ENCODE measurements at regions not wholly inside any gene's neighbourhood (a gene's known extent, or its start where the extent isn't known, plus 50 kb on each side); places are given as distances from the start of the nearest gene placed in this dataset.

GRCh38 chr16:58960484-58960883 lies 226.4 kb upstream of the GOT2 start:
- ATAC-seq (no peak), DNase-seq (no peak)
- no peaks in the 10 kb centered on the region for H3K4me1 Mint-ChIP-seq
- no peaks in the 10 kb centered on the region for H3K36me3 Mint-ChIP-seq
- H3K9me3 Mint-ChIP-seq (ENCODE audit: low read depth): peaks cover 2% of the 10 kb centered on the region
- no peaks in the 10 kb centered on the region for H3K27me3 Mint-ChIP-seq
- CTCF ChIA-PET: no interaction called here
- H3K4me3 Mint-ChIP-seq: no peak overlapping the region
- no peak overlapping the region for H3K27ac Mint-ChIP-seq

GRCh38 chr16:58960034-58960433 lies 225.9 kb upstream of the GOT2 start:
- CTCF ChIA-PET: no interaction called here
- H3K4me1 Mint-ChIP-seq: no peaks in the 10 kb centered on the region

DNA sequence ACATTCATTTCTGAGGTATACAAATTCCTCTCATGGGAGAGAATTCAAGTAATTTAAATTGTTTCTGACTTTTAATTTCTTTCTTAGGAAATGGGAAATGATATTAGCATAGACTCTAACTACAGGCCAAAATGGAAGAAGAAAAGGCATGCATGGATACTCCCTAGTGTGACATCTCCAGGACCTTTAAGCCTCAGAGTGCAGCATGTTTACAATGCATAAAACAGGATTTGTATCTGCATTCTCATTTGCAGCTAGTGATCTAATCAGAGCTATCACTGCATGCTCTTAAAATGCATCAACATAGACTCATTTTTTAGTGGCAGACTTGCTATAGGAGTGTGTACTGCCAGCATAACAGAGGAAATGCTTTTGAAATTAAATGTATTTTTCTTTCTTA lies 224.6 kb upstream of the GOT2 start:
- H3K4me3 Mint-ChIP-seq: no peak overlapping the region
- H3K27me3 Mint-ChIP-seq: no peaks in the 10 kb centered on the region
- peaks cover 2% of the 10 kb centered on the region for H3K9me3 Mint-ChIP-seq (ENCODE audit: low read depth)
- no peak overlapping the region for H3K27ac Mint-ChIP-seq
- H3K4me1 Mint-ChIP-seq: no peaks in the 10 kb centered on the region
- ATAC-seq: no peak
- no peaks in the 10 kb centered on the region for H3K36me3 Mint-ChIP-seq
- CTCF ChIA-PET: no interaction called here
- no peak for DNase-seq

More at GRCh38 chr16:58960034-58960433, 225.9 kb upstream of the GOT2 start:
- DNase-seq: no peak
- H3K27ac Mint-ChIP-seq: no peak overlapping the region
- no peaks in the 10 kb centered on the region for H3K36me3 Mint-ChIP-seq
- no peak overlapping the region for H3K4me3 Mint-ChIP-seq
- no peak for ATAC-seq
- H3K27me3 Mint-ChIP-seq: no peaks in the 10 kb centered on the region
- H3K9me3 Mint-ChIP-seq (ENCODE audit: low read depth): peaks cover 2% of the 10 kb centered on the region

GRCh38 chr16:58948244-58948643 lies 214.1 kb upstream of the GOT2 start:
- DNase-seq (no peak), ATAC-seq (no peak)
- CTCF ChIA-PET: no interaction called here
- no peaks in the 10 kb centered on the region for H3K36me3 Mint-ChIP-seq
- no peak overlapping the region for H3K27ac Mint-ChIP-seq
- peaks cover 2% of the 10 kb centered on the region for H3K9me3 Mint-ChIP-seq (ENCODE audit: low read depth)
- H3K27me3 Mint-ChIP-seq: no peaks in the 10 kb centered on the region
- no peak overlapping the region for H3K4me3 Mint-ChIP-seq
- no peaks in the 10 kb centered on the region for H3K4me1 Mint-ChIP-seq

DNA sequence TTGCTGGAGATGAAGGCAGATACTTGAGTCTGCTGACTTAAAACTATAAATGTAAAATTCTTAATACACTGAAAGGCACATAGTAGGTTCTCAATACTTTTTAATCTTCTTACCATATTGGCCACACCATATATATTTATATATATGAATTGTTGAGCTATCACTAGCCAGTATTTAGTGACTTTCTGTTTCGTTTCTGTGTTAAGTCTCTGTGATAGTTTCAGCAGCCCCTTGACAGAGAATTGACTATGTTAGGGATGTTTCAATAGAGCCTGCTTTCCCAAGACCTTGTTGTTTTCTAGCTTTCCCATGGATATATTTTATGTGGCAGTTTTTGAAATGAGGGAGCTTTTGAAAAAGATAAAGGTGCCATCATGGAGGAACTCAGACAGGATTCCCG lies 206.5 kb upstream of the GOT2 start:
- H3K27me3 Mint-ChIP-seq: no peaks in the 10 kb centered on the region
- no peaks in the 10 kb centered on the region for H3K36me3 Mint-ChIP-seq
- no peak for DNase-seq
- no peaks in the 10 kb centered on the region for H3K9me3 Mint-ChIP-seq (ENCODE audit: low read depth)
- H3K27ac Mint-ChIP-seq: no peak overlapping the region
- H3K4me1 Mint-ChIP-seq: no peaks in the 10 kb centered on the region
- H3K4me3 Mint-ChIP-seq: no peak overlapping the region
- CTCF ChIA-PET: no interaction called here
- no peak for ATAC-seq

DNA sequence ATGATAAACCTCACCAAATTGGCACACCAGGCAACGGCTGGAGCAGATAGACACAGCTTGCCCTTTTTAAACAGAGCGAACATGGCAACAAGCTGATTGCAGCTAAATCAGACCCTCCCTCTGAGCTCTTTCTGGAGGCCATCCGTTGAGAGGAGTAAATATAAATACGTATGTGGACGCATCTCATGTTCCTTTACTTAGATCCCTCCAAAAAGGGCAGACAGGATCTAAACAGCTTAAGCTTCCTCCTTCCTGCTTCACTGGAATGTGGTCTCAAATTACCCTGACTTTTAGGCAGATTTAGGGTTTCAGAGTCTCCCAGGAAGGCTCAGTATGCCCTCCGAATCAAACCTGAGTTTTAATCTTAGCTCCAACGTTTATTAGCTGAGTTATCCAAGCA lies 204.7 kb upstream of the GOT2 start:
- H3K4me1 Mint-ChIP-seq: no peaks in the 10 kb centered on the region

GRCh38 chr16:58937661-58938060 lies 203.5 kb upstream of the GOT2 start:
- Mint-ChIP-seq H3K27me3 (no peaks in the 10 kb centered on the region), H3K27ac (no peak overlapping the region), H3K9me3 (ENCODE audit: low read depth) (peaks cover 3% of the 10 kb centered on the region), H3K36me3 (no peaks in the 10 kb centered on the region), H3K4me3 (no peak overlapping the region), H3K4me1 (no peaks in the 10 kb centered on the region)
- DNase-seq: no peak
- CTCF ChIA-PET: no interaction called here
- no peak for ATAC-seq

More for the DNA sequence above, 204.7 kb upstream of the GOT2 start:
- H3K9me3 Mint-ChIP-seq (ENCODE audit: low read depth): no peaks in the 10 kb centered on the region
- CTCF ChIA-PET: no interaction called here
- ATAC-seq (no peak), DNase-seq (no peak)
- no peaks in the 10 kb centered on the region for H3K27me3 Mint-ChIP-seq
- H3K4me3 Mint-ChIP-seq: no peak overlapping the region
- H3K27ac Mint-ChIP-seq: no peak overlapping the region
- H3K36me3 Mint-ChIP-seq: no peaks in the 10 kb centered on the region

- CTCF ChIA-PET: no interaction called here
- Mint-ChIP-seq H3K27ac (no peak overlapping the region), H3K9me3 (ENCODE audit: low read depth) (peaks cover 3% of the 10 kb centered on the region), H3K4me1 (no peaks in the 10 kb centered on the region), H3K36me3 (no peaks in the 10 kb centered on the region), H3K27me3 (no peaks in the 10 kb centered on the region), H3K4me3 (no peak overlapping the region)
- DNase-seq (no peak), ATAC-seq (no peak)
Measured at GRCh38 chr16:58933186-58933585, 199.1 kb upstream of the GOT2 start.

GRCh38 chr16:58931436-58931835 lies 197.3 kb upstream of the GOT2 start:
- H3K36me3 Mint-ChIP-seq: no peaks in the 10 kb centered on the region
- no peaks in the 10 kb centered on the region for H3K27me3 Mint-ChIP-seq
- H3K4me3 Mint-ChIP-seq: no peak overlapping the region
- H3K4me1 Mint-ChIP-seq: no peaks in the 10 kb centered on the region
- DNase-seq (no peak), ATAC-seq (no peak)
- peaks cover 3% of the 10 kb centered on the region for H3K9me3 Mint-ChIP-seq (ENCODE audit: low read depth)
- CTCF ChIA-PET: no interaction called here
- H3K27ac Mint-ChIP-seq: no peak overlapping the region

DNA sequence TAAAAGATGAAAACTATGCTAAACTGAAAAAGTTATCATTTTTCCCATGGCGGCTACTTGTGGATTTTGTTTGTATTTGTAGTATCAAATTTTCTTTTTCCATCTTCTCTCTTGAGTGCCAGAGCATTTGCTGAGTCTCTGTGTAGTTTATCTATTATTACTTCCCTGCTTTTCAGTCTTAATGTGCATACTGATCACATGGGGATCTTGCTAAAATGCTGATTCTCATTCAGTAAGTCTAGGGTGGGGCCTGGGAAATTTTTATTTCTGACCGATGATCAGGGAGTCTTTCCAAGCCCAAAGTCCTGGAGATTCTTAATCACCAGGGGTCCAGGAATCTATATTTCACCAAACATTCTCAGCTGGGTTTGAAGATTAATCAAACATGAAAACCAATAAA lies 189.0 kb upstream of the GOT2 start:
- DNase-seq: no peak
- Mint-ChIP-seq H3K9me3 (ENCODE audit: low read depth) (no peaks in the 10 kb centered on the region), H3K4me1 (no peaks in the 10 kb centered on the region), H3K27me3 (no peaks in the 10 kb centered on the region), H3K27ac (no peak overlapping the region), H3K4me3 (no peak overlapping the region), H3K36me3 (no peaks in the 10 kb centered on the region)
- CTCF ChIA-PET: no interaction called here
- no peak for ATAC-seq

- H3K36me3 Mint-ChIP-seq: no peaks in the 10 kb centered on the region
- H3K4me1 Mint-ChIP-seq: no peaks in the 10 kb centered on the region
- H3K4me3 Mint-ChIP-seq: no peak overlapping the region
- no peak for DNase-seq
- H3K27me3 Mint-ChIP-seq: no peaks in the 10 kb centered on the region
- CTCF ChIA-PET: no interaction called here
- H3K27ac Mint-ChIP-seq: no peak overlapping the region
- no peak for ATAC-seq
- peaks cover 2% of the 10 kb centered on the region for H3K9me3 Mint-ChIP-seq (ENCODE audit: low read depth)
Measured at GRCh38 chr16:58913456-58913855, 179.3 kb upstream of the GOT2 start.

DNA sequence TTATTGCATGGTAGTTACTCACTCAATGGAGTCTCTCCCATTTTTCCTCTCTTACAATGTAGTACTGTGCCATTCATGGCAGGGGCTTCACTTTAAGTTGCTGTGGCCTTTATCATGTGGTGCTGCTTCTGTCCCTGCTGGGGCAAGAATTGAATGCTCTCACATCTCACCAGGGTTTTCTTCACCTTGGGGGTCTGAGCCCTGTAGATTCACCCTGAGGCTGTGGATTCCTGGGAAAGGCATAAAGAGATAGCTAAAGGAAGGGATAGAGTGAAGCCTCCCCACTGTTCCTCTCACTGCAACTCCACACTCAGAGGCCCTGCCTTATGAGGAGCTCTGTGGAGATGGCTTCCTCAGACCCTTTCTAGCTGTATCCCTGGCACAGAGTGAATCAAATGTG lies 178.5 kb upstream of the GOT2 start:
- DNase-seq: no peak
- H3K27me3 Mint-ChIP-seq: no peaks in the 10 kb centered on the region
- no peak overlapping the region for H3K27ac Mint-ChIP-seq
- ATAC-seq: no peak
- peaks cover 2% of the 10 kb centered on the region for H3K9me3 Mint-ChIP-seq (ENCODE audit: low read depth)
- no peaks in the 10 kb centered on the region for H3K36me3 Mint-ChIP-seq
- CTCF ChIA-PET: no interaction called here
- H3K4me3 Mint-ChIP-seq: no peak overlapping the region
- no peaks in the 10 kb centered on the region for H3K4me1 Mint-ChIP-seq

DNA sequence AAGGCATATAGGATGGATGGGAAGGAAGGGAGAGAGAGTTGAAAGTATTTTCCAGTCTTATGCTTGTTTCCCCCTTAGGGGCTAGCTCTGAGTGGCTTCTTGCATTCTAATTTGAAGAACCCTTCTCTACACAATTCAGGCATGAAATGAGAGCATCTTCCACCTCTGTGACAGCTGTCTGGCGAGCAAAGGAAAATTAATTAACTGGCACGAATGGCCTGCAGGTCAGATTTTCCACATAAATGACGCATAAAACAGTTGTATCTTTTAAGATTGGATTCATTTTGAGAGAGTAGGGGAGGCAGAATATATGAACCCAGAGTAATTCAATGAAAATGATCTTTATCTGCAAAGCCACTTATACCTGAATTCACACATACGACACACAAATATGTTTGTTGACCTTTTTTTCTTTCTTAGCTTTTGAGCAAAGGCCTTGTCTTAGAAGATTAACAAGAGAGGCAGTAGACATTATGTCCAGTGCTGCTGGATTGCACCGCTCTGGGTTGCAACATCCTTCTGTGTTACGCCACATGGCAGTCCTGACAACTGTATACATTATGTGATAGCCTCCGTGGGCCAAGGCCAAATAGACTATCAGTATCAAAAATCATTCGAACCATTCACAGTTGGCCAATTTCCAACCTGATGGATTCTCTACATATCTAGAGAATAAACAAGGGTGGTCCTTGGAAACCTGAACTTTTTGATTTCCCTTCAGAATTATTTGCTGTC lies 173.0 kb upstream of the GOT2 start:
- Mint-ChIP-seq H3K9me3 (ENCODE audit: low read depth) (no peaks in the 10 kb centered on the region), H3K27me3 (no peaks in the 10 kb centered on the region), H3K27ac (no peak overlapping the region), H3K36me3 (no peaks in the 10 kb centered on the region), H3K4me1 (no peaks in the 10 kb centered on the region), H3K4me3 (no peak overlapping the region)
- ATAC-seq: no peak
- no peak for DNase-seq
- CTCF ChIA-PET: no interaction called here

DNA sequence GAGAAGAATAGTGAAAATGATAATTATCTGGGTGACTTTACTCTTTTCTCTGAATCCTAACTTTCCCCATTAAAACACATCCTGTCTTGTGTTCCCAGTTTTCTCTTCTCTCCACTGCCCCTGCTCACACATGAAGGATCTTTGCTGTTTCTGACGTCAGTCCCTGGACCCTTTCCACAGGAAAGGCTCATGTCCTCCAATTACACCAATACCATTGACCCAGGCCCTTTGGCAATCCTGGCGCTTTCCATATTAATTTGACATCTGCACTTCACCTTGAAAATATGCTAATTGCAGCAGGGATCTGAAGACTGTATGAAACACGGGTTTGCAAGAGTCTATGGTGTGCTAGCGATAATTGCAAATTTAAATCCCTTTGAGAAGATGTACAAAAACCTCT lies 170.2 kb upstream of the GOT2 start:
- Mint-ChIP-seq H3K27me3 (no peaks in the 10 kb centered on the region), H3K4me1 (no peaks in the 10 kb centered on the region), H3K4me3 (no peak overlapping the region), H3K27ac (no peak overlapping the region), H3K36me3 (no peaks in the 10 kb centered on the region), H3K9me3 (ENCODE audit: low read depth) (no peaks in the 10 kb centered on the region)
- no peak for ATAC-seq
- CTCF ChIA-PET: no interaction called here
- no peak for DNase-seq

DNA sequence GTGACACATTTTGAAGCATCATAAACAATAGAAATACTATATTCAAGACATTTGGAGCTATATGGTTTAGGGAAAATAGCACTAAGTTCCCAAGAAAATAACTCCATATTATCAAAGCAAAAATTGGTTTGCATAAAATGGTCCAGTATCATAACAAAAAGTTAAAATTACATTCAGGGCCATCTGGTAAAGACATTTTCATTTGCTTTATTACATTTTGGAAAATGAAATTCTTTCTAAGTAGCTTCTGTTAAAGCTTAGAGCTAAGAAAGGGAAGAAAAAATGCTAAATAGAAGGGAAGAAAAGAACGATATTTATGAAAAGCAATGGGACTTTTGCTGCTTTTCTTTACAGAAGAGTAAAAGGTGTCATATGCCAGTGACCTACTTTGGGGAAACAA lies 155.4 kb upstream of the GOT2 start:
- peaks cover 9% of the 10 kb centered on the region for H3K9me3 Mint-ChIP-seq (ENCODE audit: low read depth)
- H3K27me3 Mint-ChIP-seq: no peaks in the 10 kb centered on the region
- H3K4me1 Mint-ChIP-seq: no peaks in the 10 kb centered on the region
- H3K36me3 Mint-ChIP-seq: peaks cover 2% of the 10 kb centered on the region
- no peak overlapping the region for H3K27ac Mint-ChIP-seq
- CTCF ChIA-PET: no interaction called here
- no peak overlapping the region for H3K4me3 Mint-ChIP-seq
- no peak for ATAC-seq
- no peak for DNase-seq

Data from activated CD8-positive, alpha-beta memory T cell treated with anti-CD3 and anti-CD28 coated beads, Interleukin-2, amount 10 ng/mL, durations not matched to agents 7 days and 5 days (primary cell).